HL-60 (cell line): ENCODE measurements at regions not wholly inside any gene's neighbourhood (a gene's known extent, or its start where the extent isn't known, plus 50 kb on each side); places are given as distances from the start of the nearest gene placed in this dataset.

Experiments used
- DNase-seq, 2 experiments: peaks; one replicate each; pipeline ENCODE4 v3.0.0-alpha.2; 2010 to 2020; ENCODE audit warnings: low read depth in 1 of 2, low spot score in 1 of 2
- H3K27ac ChIP-seq: fragments of 250-450 bp; sonication (Bioruptor Pico); replicated peaks from 2 replicates; pipeline ENCODE4 v1.5.1; 2020; ENCODE audit warnings: mild to moderate bottlenecking, moderate library complexity
- H3K27me3 ChIP-seq: fragments of 250-450 bp; sonication (Bioruptor Pico); 2 replicates; pipeline ENCODE4 v1.5.1; 2021; ENCODE audit warnings: mild to moderate bottlenecking, moderate library complexity; ENCODE audit not compliant: insufficient read depth, poor library complexity, severe bottlenecking
- H3K4me3 ChIP-seq: replicated peaks from 2 replicates; pipeline ENCODE4 v1.5.1; 2011; ENCODE audit warnings: mild to moderate bottlenecking, control low read depth, low read length; ENCODE audit not compliant: insufficient read depth
- GABPA ChIP-seq: IDR thresholded peaks from 2 replicates; pipeline ENCODE4 v1.6.1; 2012; ENCODE audit warnings: low read depth
- POLR2AphosphoS5 ChIP-seq: IDR thresholded peaks from 2 replicates; pipeline ENCODE4 v1.6.1; 2012; ENCODE audit warnings: low read depth
- SPI1 ChIP-seq: IDR thresholded peaks from 2 replicates; pipeline ENCODE4 v1.6.1; 2012; ENCODE audit warnings: low read depth, mild to moderate bottlenecking, borderline replicate concordance
- TF ChIP-seq, protein P1 (sequence below): IDR thresholded peaks from one replicate; pipeline ENCODE4 v1.5.1; 2011; ENCODE audit warnings: low read length, control low read depth, inconsistent platforms; ENCODE audit not compliant: insufficient read depth
- TF ChIP-seq, protein P2 (sequence below): IDR thresholded peaks from 2 replicates; pipeline ENCODE4 v1.6.1; 2012; ENCODE audit warnings: low read depth; ENCODE audit not compliant: insufficient replicate concordance

DNA sequence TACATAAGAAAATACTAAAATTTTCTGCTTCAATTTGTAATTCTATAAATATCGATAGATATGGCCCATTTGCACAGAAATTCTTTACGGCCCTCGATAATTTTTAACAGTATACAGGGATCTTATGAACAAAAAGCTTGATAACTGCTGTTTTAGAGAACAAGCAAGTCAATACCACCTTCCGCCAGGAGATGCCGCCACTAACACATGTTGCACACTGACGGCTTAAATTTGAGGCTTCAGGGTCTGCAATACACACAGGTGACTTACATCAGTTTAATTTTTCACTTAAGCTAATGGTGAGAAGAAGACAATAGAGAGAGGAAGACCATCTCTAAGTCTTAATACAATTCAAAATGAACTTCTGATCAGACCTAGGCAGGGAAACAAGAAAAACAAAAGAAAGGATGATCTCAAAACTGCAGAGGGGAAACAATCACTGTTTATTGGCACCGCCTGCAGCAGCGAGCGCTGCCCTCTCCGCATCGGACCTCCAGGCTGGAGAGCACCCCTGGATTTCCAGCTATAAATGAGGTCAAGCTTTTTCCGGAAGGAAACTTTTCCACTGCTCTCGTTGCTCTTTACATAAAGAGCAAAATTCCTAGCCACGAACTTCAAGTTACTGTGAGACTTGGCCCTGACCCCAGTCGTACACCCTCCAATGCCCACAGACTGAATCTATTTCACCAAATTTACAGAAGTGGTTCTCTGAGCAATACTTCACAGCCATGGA, 53.9 kb downstream of the OTOR start:
- peak; percentile 4 to 41 for DNase-seq
- Histone ChIP-seq H3K4me3 (no peak overlapping the region), H3K27ac (no peak overlapping the region), H3K27me3 (peaks cover 6% of the 10 kb centered on the region)
- TF ChIP-seq GABPA, result no peak
- TF ChIP-seq, protein P1, sequence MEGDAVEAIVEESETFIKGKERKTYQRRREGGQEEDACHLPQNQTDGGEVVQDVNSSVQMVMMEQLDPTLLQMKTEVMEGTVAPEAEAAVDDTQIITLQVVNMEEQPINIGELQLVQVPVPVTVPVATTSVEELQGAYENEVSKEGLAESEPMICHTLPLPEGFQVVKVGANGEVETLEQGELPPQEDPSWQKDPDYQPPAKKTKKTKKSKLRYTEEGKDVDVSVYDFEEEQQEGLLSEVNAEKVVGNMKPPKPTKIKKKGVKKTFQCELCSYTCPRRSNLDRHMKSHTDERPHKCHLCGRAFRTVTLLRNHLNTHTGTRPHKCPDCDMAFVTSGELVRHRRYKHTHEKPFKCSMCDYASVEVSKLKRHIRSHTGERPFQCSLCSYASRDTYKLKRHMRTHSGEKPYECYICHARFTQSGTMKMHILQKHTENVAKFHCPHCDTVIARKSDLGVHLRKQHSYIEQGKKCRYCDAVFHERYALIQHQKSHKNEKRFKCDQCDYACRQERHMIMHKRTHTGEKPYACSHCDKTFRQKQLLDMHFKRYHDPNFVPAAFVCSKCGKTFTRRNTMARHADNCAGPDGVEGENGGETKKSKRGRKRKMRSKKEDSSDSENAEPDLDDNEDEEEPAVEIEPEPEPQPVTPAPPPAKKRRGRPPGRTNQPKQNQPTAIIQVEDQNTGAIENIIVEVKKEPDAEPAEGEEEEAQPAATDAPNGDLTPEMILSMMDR, result peak; percentile 76

DNA sequence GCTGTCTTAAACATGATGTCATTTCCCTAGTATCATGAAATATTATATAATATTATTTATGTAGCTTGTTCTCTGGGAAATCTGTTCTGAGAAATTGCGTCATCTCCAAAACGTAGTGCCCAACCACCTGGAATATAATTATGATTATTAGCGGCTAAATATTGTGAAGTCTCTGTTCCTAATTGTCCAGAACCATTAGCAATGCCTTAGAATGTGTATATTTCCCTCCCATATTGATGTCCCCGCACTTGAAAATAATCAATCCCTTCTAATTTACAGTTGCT, 54.4 kb downstream of the OTOR start:
- H3K4me3 ChIP-seq, result no peak overlapping the region
- no peak overlapping the region for H3K27ac ChIP-seq
- TF ChIP-seq, protein P1, result no peak
- TF ChIP-seq, protein P2, sequence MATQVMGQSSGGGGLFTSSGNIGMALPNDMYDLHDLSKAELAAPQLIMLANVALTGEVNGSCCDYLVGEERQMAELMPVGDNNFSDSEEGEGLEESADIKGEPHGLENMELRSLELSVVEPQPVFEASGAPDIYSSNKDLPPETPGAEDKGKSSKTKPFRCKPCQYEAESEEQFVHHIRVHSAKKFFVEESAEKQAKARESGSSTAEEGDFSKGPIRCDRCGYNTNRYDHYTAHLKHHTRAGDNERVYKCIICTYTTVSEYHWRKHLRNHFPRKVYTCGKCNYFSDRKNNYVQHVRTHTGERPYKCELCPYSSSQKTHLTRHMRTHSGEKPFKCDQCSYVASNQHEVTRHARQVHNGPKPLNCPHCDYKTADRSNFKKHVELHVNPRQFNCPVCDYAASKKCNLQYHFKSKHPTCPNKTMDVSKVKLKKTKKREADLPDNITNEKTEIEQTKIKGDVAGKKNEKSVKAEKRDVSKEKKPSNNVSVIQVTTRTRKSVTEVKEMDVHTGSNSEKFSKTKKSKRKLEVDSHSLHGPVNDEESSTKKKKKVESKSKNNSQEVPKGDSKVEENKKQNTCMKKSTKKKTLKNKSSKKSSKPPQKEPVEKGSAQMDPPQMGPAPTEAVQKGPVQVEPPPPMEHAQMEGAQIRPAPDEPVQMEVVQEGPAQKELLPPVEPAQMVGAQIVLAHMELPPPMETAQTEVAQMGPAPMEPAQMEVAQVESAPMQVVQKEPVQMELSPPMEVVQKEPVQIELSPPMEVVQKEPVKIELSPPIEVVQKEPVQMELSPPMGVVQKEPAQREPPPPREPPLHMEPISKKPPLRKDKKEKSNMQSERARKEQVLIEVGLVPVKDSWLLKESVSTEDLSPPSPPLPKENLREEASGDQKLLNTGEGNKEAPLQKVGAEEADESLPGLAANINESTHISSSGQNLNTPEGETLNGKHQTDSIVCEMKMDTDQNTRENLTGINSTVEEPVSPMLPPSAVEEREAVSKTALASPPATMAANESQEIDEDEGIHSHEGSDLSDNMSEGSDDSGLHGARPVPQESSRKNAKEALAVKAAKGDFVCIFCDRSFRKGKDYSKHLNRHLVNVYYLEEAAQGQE, result no peak
- TF ChIP-seq SPI1 (no peak), GABPA (no peak), POLR2AphosphoS5 (no peak)
- peaks cover 6% of the 10 kb centered on the region for H3K27me3 ChIP-seq
- no peak for DNase-seq

DNA sequence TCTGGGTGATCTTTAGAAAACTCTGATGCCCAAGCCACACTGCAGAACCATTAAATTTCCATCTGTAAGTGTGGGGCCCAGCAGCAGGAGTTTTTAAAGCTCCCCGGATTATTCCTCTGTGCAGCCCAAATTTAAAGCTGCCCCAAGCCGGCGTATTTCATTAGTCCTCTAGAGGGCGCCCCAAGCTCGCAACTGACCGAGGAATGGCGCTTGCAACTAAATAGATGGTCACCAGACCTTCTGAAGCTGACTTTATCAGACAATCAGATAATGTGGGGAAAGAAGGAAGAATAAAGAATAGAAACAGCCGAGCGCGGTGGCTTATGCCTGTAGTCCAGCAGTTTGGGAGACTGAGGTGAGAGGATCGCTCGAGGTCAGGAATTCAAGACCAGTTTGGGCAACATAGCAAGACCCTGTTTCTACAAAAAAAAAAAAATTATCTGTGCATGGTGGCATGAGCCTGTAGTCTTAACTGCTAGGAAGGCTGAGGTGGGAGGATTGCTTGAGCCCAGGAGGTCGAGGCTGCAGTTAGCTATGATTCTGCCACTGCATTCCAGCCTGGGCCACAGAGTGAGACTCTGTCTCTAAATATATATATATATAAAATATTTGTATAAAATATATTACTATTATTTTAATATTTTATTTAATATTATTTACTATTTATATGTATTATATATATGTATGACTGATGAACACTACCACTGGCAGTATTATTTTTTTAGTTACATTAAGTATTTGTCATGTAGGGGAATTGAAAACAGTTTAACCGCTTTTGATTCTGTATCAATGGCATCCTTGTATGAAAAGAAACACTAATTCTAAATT, 56.0 kb downstream of the OTOR start:
- H3K27ac ChIP-seq, result no peak overlapping the region
- peak; percentile 12 to 33 for DNase-seq
- H3K27me3 ChIP-seq, result peaks cover 6% of the 10 kb centered on the region
- no peak overlapping the region for H3K4me3 ChIP-seq
- TF ChIP-seq, protein P1, result peak; percentile 69
- no peak for TF ChIP-seq POLR2AphosphoS5

DNA sequence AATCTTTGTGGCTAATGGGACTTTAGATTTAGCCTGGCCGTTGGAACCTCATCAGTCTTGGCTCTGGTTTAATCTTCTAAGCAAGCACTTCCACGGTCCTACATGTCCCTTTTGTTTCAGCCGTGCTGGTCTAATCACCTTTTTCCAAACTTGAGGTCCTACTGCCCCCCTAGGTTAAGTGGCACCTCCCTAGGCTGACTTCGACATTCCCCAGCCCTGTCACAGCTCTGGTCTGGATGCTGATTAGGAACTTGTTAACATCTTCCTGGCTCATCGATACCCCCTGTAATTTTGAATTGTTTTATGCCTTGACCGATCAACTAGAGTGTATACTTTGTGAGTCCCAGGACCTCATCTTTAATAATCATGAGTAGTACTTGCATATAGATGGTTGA, 56.6 kb downstream of the OTOR start:
- no peak for TF ChIP-seq POLR2AphosphoS5
- TF ChIP-seq, protein P2, result no peak
- no peak for TF ChIP-seq SPI1
- TF ChIP-seq, protein P1, result no peak
- no peak for TF ChIP-seq GABPA
- H3K4me3 ChIP-seq, result no peak overlapping the region
- H3K27ac ChIP-seq, result no peak overlapping the region
- H3K27me3 ChIP-seq, result peaks cover 6% of the 10 kb centered on the region
- DNase-seq, result no peak
